MM.1S (cell line): ENCODE measurements at regions not wholly inside any gene's neighbourhood (a gene's known extent, or its start where the extent isn't known, plus 50 kb on each side); places are given as distances from the start of the nearest gene placed in this dataset.

ENCODE experiments used
- DNase-seq: peaks from one replicate; pipeline ENCODE4 v3.0.0-alpha.2; 2015
- H2AFZ ChIP-seq: fragments of 300-600 bp; sonication (generic); 2 replicates; pipeline ENCODE4 v1.6.0; 2016; ENCODE audit warnings: antibody characterized with exemption, low read length
- H3F3A ChIP-seq: fragments of 300-600 bp; sonication (generic); 2 replicates; pipeline ENCODE4 v1.6.1; 2016; ENCODE audit warnings: mild to moderate bottlenecking, antibody characterized with exemption, low read length, moderate library complexity, mixed read lengths; ENCODE audit not compliant: insufficient read depth
- H3K27ac ChIP-seq: fragments of 300-600 bp; sonication (generic); 2 replicates; pipeline ENCODE4 v1.5.1; 2016; ENCODE audit warnings: mild to moderate bottlenecking, low read length
- H3K27me3 ChIP-seq: fragments of 300-600 bp; sonication (generic); replicated peaks from 2 replicates; pipeline ENCODE4 v1.6.0; 2016; ENCODE audit warnings: low read length; ENCODE audit not compliant: insufficient read depth
- H3K36me3 ChIP-seq: fragments of 300-600 bp; sonication (generic); replicated peaks from 2 replicates; pipeline ENCODE4 v1.6.1; 2016; ENCODE audit warnings: mild to moderate bottlenecking, low read length, mixed read lengths; ENCODE audit not compliant: insufficient read depth
- H3K4me1 ChIP-seq: fragments of 300-600 bp; sonication (generic); 2 replicates; pipeline ENCODE4 v1.6.1; 2016; ENCODE audit warnings: low read length, mixed read lengths
- H3K4me2 ChIP-seq: fragments of 300-600 bp; sonication (generic); 2 replicates; pipeline ENCODE4 v1.6.0; 2016; ENCODE audit warnings: low read depth, low read length
- H3K4me3 ChIP-seq: fragments of 300-600 bp; sonication (generic); 2 replicates; pipeline ENCODE4 v1.5.1; 2016; ENCODE audit warnings: low read length, mixed read lengths
- H3K79me2 ChIP-seq: fragments of 300-600 bp; sonication (generic); 2 replicates; pipeline ENCODE4 v1.6.1; 2016; ENCODE audit warnings: mixed run types, low read length, mixed read lengths
- H3K9ac ChIP-seq: fragments of 300-600 bp; sonication (generic); 2 replicates; pipeline ENCODE4 v1.6.1; 2016; ENCODE audit warnings: low read length, mixed read lengths
- H3K9me2 ChIP-seq: fragments of 300-600 bp; sonication (generic); replicated peaks from 2 replicates; pipeline ENCODE4 v1.6.1; 2016; ENCODE audit warnings: mild to moderate bottlenecking, low read length, mixed read lengths; ENCODE audit not compliant: insufficient read depth
- H3K9me3 ChIP-seq: fragments of 300-600 bp; sonication (generic); replicated peaks from 2 replicates; pipeline ENCODE4 v1.6.1; 2016; ENCODE audit warnings: mild to moderate bottlenecking, low read length, mixed read lengths; ENCODE audit not compliant: insufficient read depth
- H4K20me1 ChIP-seq: fragments of 300-600 bp; sonication (generic); 2 replicates; pipeline ENCODE4 v1.6.1; 2016; ENCODE audit warnings: mild to moderate bottlenecking, low read length, moderate library complexity, mixed read lengths; ENCODE audit not compliant: insufficient read depth
- EZH2 ChIP-seq: fragments of 300-600 bp; sonication (generic); optimal IDR thresholded peaks from 2 replicates; pipeline ENCODE3; 2017; ENCODE audit warnings: low read depth, mild to moderate bottlenecking, antibody characterized with exemption, low read length, mixed read lengths
- EZH2phosphoT487 ChIP-seq: fragments of 300-600 bp; sonication (generic); IDR thresholded peaks from 2 replicates; pipeline ENCODE4 v1.6.1; 2018; ENCODE audit warnings: antibody characterized with exemption, low read length
- TF ChIP-seq, protein P1 (sequence below): fragments of 300-600 bp; sonication (generic); IDR thresholded peaks from 2 replicates; pipeline ENCODE4 v1.5.1; 2016; ENCODE audit warnings: antibody characterized with exemption, low read length, mixed read lengths

DNA sequence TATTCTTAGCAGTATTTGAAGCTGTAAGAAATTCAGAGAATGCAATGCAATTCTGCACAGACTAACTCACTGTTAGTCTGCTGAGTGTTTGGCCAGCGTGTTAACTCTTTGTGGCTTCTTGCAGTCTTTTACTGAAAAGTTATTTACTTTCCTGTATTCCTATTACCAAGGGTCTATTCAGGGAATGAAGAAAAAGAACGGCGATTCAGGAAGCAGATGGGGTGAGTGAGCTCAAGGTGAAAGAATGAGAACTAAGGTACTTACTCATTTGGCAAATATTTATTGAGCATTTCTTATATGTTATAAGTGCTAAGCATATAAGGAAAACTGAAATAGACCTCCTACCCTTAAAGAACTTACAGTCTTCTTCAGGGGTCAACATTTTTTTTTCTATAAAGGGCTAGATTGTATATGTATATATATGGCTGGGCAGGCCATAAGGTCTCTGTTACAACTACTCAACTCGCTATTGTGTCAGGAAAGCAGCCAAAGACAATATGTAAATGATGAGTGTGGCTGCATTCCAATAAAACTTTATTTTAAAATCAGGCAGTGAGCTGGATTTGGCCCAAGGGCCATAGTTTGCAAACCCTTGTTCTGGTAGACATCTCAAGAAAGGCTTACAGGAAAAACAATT, 271.9 kb upstream of the GADL1 start:
- Histone ChIP-seq H3K27ac (no peak overlapping the region), H2AFZ (no peak overlapping the region), H3K4me2 (no peak overlapping the region)

DNA sequence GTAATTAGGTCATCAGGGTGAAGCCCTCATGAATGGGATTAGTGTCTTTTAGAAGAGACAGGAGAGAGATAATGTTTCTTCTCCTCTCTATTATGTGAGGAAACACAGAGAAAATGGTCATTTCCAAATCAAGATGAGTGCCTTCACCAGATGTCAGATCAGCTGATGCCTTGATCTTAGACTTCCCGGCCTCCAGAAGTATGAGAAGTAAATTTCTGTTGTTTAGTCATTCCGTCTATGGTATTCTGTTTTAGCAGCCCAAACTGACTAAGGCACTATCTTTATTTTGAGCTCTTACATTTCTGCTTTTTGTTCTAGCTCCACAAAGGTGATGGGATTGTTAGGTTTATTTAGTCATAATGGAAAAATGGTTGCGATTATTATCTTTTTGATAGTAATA, 273.2 kb upstream of the GADL1 start:
- no peak overlapping the region for H2AFZ ChIP-seq
- no peak overlapping the region for H3K4me3 ChIP-seq
- H3K27ac ChIP-seq, result no peak overlapping the region

More for the DNA sequence above, 271.9 kb upstream of the GADL1 start:
- Histone ChIP-seq H3K79me2 (no peaks in the 10 kb centered on the region), H3K4me3 (no peak overlapping the region), H3K9me3 (no peaks in the 10 kb centered on the region), H3K4me1 (no peaks in the 10 kb centered on the region), H3K36me3 (no peaks in the 10 kb centered on the region), H3K9me2 (no peaks in the 10 kb centered on the region), H3K27me3 (no peaks in the 10 kb centered on the region), H4K20me1 (no peaks in the 10 kb centered on the region), H3F3A (no peaks in the 10 kb centered on the region), H3K9ac (no peak overlapping the region)
- no peak for TF ChIP-seq EZH2
- no peak for DNase-seq

DNA sequence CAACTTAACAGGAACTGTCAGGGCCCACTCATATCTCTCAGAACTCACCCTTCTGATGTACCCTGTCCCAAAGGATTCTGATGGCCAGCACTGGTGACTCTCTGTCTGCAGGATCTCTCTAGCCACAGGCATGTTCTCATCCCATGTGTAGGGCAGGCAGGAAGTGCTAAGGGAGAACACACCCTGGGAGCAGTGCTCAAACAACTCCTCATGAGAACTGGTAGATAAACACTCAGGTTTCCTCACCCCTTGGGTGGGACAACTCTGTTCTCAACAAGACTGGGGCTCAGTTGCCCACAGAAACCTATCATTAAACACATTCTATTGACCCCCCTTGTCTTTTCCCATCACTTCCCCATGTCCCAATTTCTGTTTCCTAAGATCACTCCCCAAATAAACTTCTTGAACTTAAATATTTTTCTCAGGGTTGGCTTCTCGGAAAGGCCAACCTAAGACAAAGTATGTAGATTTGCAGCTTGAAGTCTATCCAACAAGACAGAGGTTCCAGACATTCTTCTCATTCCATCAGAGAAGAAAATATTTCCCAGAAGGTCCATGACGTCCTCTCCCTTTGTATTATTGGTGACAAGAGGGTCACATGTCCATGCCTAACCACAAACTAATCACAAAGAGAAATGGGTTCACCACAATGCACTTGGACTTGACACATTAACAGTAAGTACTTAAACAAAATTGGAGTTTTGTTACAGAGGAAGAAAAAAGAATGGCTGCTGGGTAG, 276.6 kb upstream of the GADL1 start:
- no peaks in the 10 kb centered on the region for H3K27me3 ChIP-seq
- no peaks in the 10 kb centered on the region for H3K9me3 ChIP-seq
- no peak overlapping the region for H3K9ac ChIP-seq
- H2AFZ ChIP-seq, result no peak overlapping the region
- no peak for DNase-seq
- TF ChIP-seq EZH2phosphoT487 (no peak), EZH2 (no peak)
- TF ChIP-seq, protein P1, sequence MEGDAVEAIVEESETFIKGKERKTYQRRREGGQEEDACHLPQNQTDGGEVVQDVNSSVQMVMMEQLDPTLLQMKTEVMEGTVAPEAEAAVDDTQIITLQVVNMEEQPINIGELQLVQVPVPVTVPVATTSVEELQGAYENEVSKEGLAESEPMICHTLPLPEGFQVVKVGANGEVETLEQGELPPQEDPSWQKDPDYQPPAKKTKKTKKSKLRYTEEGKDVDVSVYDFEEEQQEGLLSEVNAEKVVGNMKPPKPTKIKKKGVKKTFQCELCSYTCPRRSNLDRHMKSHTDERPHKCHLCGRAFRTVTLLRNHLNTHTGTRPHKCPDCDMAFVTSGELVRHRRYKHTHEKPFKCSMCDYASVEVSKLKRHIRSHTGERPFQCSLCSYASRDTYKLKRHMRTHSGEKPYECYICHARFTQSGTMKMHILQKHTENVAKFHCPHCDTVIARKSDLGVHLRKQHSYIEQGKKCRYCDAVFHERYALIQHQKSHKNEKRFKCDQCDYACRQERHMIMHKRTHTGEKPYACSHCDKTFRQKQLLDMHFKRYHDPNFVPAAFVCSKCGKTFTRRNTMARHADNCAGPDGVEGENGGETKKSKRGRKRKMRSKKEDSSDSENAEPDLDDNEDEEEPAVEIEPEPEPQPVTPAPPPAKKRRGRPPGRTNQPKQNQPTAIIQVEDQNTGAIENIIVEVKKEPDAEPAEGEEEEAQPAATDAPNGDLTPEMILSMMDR, result no peak
- H3K4me3 ChIP-seq, result no peak overlapping the region
- H4K20me1 ChIP-seq, result no peaks in the 10 kb centered on the region
- no peaks in the 10 kb centered on the region for H3K79me2 ChIP-seq
- H3K36me3 ChIP-seq, result no peaks in the 10 kb centered on the region
- peaks cover 3% of the 10 kb centered on the region; the same call in 1 of the 2 replicates for H3F3A ChIP-seq
- H3K9me2 ChIP-seq, result no peaks in the 10 kb centered on the region
- peaks cover 12% of the 10 kb centered on the region for H3K4me1 ChIP-seq
- no peak overlapping the region for H3K4me2 ChIP-seq
- H3K27ac ChIP-seq, result no peak overlapping the region

More for the DNA sequence above, 273.2 kb upstream of the GADL1 start:
- H4K20me1 ChIP-seq, result no peaks in the 10 kb centered on the region
- H3K9me3 ChIP-seq, result no peaks in the 10 kb centered on the region
- no peaks in the 10 kb centered on the region for H3K79me2 ChIP-seq
- peaks cover 1% of the 10 kb centered on the region; the same call in 1 of the 2 replicates for H3F3A ChIP-seq
- H3K4me2 ChIP-seq, result no peak overlapping the region
- H3K9me2 ChIP-seq, result no peaks in the 10 kb centered on the region
- no peak overlapping the region for H3K9ac ChIP-seq
- H3K4me1 ChIP-seq, result peaks cover 5% of the 10 kb centered on the region
- no peaks in the 10 kb centered on the region for H3K36me3 ChIP-seq
- DNase-seq, result no peak
- TF ChIP-seq EZH2phosphoT487 (no peak), EZH2 (no peak)
- TF ChIP-seq, protein P1, result no peak
- H3K27me3 ChIP-seq, result no peaks in the 10 kb centered on the region

DNA sequence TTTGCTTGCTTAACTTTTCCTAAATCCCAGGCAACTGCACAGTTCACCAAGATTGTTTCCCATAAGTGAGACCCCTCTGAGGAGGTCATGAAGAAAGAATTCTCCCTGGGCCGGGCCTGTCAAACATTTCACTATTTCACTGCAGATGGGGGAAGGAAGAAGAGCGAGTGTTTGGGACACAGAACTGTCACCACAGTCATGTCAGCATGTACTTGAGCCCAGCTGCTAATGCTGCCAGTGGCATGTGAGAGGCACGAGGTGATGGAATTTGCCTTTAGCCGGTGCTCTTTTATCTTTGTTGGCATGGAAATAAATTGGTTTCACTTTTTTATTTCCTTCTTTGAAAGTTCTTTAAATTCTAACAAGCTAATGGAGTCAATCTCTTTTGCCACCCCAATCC, 277.9 kb upstream of the GADL1 start:
- Histone ChIP-seq H3K9ac (no peak overlapping the region), H3K4me2 (peak overlapping the region; percentile 20; the same call in 1 of the 2 replicates), H3K4me1 (peaks cover 12% of the 10 kb centered on the region), H2AFZ (0 out of 2 replicates have a peak overlapping the region, but pooled peaks have one; percentile 1), H4K20me1 (no peaks in the 10 kb centered on the region), H3K4me3 (no peak overlapping the region), H3K79me2 (no peaks in the 10 kb centered on the region), H3K27me3 (no peaks in the 10 kb centered on the region), H3K27ac (no peak overlapping the region), H3K36me3 (no peaks in the 10 kb centered on the region), H3K9me3 (no peaks in the 10 kb centered on the region), H3F3A (peaks cover 3% of the 10 kb centered on the region; the same call in 1 of the 2 replicates), H3K9me2 (no peaks in the 10 kb centered on the region)
- TF ChIP-seq EZH2phosphoT487, result no peak
- TF ChIP-seq EZH2, result no peak
- DNase-seq, result no peak
